Ishikawa (cell line): ENCODE measurements at regions not wholly inside any gene's neighbourhood (a gene's known extent, or its start where the extent isn't known, plus 50 kb on each side); places are given as distances from the start of the nearest gene placed in this dataset.

Experiments
- CEBPB ChIP-seq: IDR thresholded peaks from 2 replicates; pipeline ENCODE4 v1.6.1; 2012
- CREB1 ChIP-seq: IDR thresholded peaks from 2 replicates; pipeline ENCODE4 v1.6.1; 2012; ENCODE audit warnings: low read depth
- EGR1 ChIP-seq: IDR thresholded peaks from 2 replicates; pipeline ENCODE4 v1.6.1; 2012
- EP300 ChIP-seq: IDR thresholded peaks from 2 replicates; pipeline ENCODE4 v1.6.1; 2012; ENCODE audit warnings: borderline replicate concordance
- FOXM1 ChIP-seq: IDR thresholded peaks from 2 replicates; pipeline ENCODE4 v1.6.1; 2012; ENCODE audit warnings: low read depth, borderline replicate concordance
- MAX ChIP-seq: IDR thresholded peaks from 2 replicates; pipeline ENCODE4 v1.6.1; 2012
- NFIC ChIP-seq: IDR thresholded peaks from 2 replicates; pipeline ENCODE4 v1.6.1; 2012
- RAD21 ChIP-seq: IDR thresholded peaks from 2 replicates; pipeline ENCODE4 v1.6.1; 2012; ENCODE audit warnings: low read depth
- REST ChIP-seq: IDR thresholded peaks from 2 replicates; pipeline ENCODE4 v1.6.1; 2012; ENCODE audit warnings: low read depth, mild to moderate bottlenecking
- TAF1 ChIP-seq: IDR thresholded peaks from 2 replicates; pipeline ENCODE4 v1.6.1; 2012; ENCODE audit warnings: low read depth, mild to moderate bottlenecking
- TCF12 ChIP-seq: IDR thresholded peaks from 2 replicates; pipeline ENCODE4 v1.6.1; 2012; ENCODE audit warnings: low read depth
- TEAD4 ChIP-seq: IDR thresholded peaks from 2 replicates; pipeline ENCODE4 v1.6.1; 2012
- USF1 ChIP-seq: IDR thresholded peaks from 2 replicates; pipeline ENCODE4 v1.6.1; 2012
- YY1 ChIP-seq: IDR thresholded peaks from 2 replicates; pipeline ENCODE4 v1.6.1; 2012; ENCODE audit warnings: low read depth
- ZBTB7A ChIP-seq: IDR thresholded peaks from 2 replicates; pipeline ENCODE4 v1.6.1; 2012; ENCODE audit warnings: low read depth

GRCh38 chr16:26189536-26189935 lies 497.8 kb downstream of the HS3ST4 start:
- no peak for TF ChIP-seq USF1
- TF ChIP-seq CREB1, result no peak
- TF ChIP-seq EGR1, result no peak
- no peak for TF ChIP-seq ZBTB7A
- TF ChIP-seq NFIC, result no peak
- TF ChIP-seq TAF1, result no peak
- no peak for TF ChIP-seq REST
- no peak for TF ChIP-seq RAD21
- TF ChIP-seq TCF12, result no peak
- no peak for TF ChIP-seq EP300
- TF ChIP-seq FOXM1, result no peak
- TF ChIP-seq CEBPB, result no peak
- TF ChIP-seq TEAD4, result no peak
- no peak for TF ChIP-seq YY1
- TF ChIP-seq MAX, result no peak

- no peak for TF ChIP-seq RAD21
- no peak for TF ChIP-seq EGR1
- TF ChIP-seq FOXM1, result no peak
- TF ChIP-seq CREB1, result no peak
- no peak for TF ChIP-seq TEAD4
- no peak for TF ChIP-seq NFIC
- no peak for TF ChIP-seq REST
Observed at GRCh38 chr16:26194526-26194925, 502.8 kb downstream of the HS3ST4 start.

- no peak for TF ChIP-seq CREB1
- no peak for TF ChIP-seq CEBPB
- TF ChIP-seq EP300, result no peak
- no peak for TF ChIP-seq YY1
- TF ChIP-seq NFIC, result no peak
- no peak for TF ChIP-seq TEAD4
- TF ChIP-seq MAX, result no peak
- no peak for TF ChIP-seq FOXM1
- no peak for TF ChIP-seq USF1
- TF ChIP-seq EGR1, result no peak
- no peak for TF ChIP-seq RAD21
- no peak for TF ChIP-seq REST
- no peak for TF ChIP-seq TCF12
- TF ChIP-seq TAF1, result no peak
- no peak for TF ChIP-seq ZBTB7A
Observed at GRCh38 chr16:26195225-26195624, 503.5 kb downstream of the HS3ST4 start.

GRCh38 chr16:26196310-26196709 lies 504.6 kb downstream of the HS3ST4 start:
- no peak for TF ChIP-seq REST
- no peak for TF ChIP-seq TEAD4
- no peak for TF ChIP-seq USF1
- TF ChIP-seq EP300, result no peak
- TF ChIP-seq ZBTB7A, result no peak
- no peak for TF ChIP-seq RAD21
- no peak for TF ChIP-seq FOXM1
- TF ChIP-seq TCF12, result no peak
- TF ChIP-seq NFIC, result no peak
- no peak for TF ChIP-seq TAF1
- TF ChIP-seq CREB1, result no peak
- TF ChIP-seq CEBPB, result no peak
- no peak for TF ChIP-seq YY1
- no peak for TF ChIP-seq EGR1
- no peak for TF ChIP-seq MAX
